Duodenal mucosa (tissue), 2 donors: ENCODE measurements at regions not wholly inside any gene's neighbourhood (a gene's known extent, or its start where the extent isn't known, plus 50 kb on each side); places are given as distances from the start of the nearest gene placed in this dataset.
"Not testable (repeated sequence)": the region's sequence is repeated elsewhere in the genome, so short reads cannot be mapped to it uniquely, and the experiment has no call there.

ENCODE experiments used
- H3K27ac ChIP-seq: one replicate; pipeline ENCODE4 v1.7.0; 2013; ENCODE audit warnings: low read depth, low read length
- H3K27me3 ChIP-seq, 2 donors: one replicate each; pipeline ENCODE4 v1.7.0; 2013; ENCODE audit warnings: low read length in 2 of 2, control low read depth in 1 of 2; ENCODE audit not compliant: insufficient read depth in 2 of 2, control insufficient read depth in 1 of 2
- H3K36me3 ChIP-seq, 2 donors: one replicate each; pipeline ENCODE4 v1.7.0; 2013; ENCODE audit warnings: low read length in 2 of 2, control low read depth in 1 of 2; ENCODE audit not compliant: insufficient read depth in 2 of 2, control insufficient read depth in 1 of 2
- H3K4me1 ChIP-seq, 2 donors: one replicate each; pipeline ENCODE4 v1.7.0; 2013; ENCODE audit warnings: low read length in 2 of 2, control low read depth in 1 of 2; ENCODE audit not compliant: insufficient read depth in 2 of 2, control insufficient read depth in 1 of 2
- H3K4me3 ChIP-seq, 2 donors: one replicate each; pipeline ENCODE4 v1.7.0; 2013; ENCODE audit warnings: low read length in 2 of 2, low read depth in 1 of 2
- H3K9ac ChIP-seq, 2 donors: one replicate each; pipeline ENCODE4 v1.7.0; 2013; ENCODE audit warnings: low read length in 2 of 2, low read depth in 1 of 2
- H3K9me3 ChIP-seq, 2 donors: one replicate each; pipeline ENCODE4 v1.7.0; 2013; ENCODE audit warnings: low read length in 2 of 2, control low read depth in 1 of 2; ENCODE audit not compliant: control insufficient read depth in 1 of 2

DNA sequence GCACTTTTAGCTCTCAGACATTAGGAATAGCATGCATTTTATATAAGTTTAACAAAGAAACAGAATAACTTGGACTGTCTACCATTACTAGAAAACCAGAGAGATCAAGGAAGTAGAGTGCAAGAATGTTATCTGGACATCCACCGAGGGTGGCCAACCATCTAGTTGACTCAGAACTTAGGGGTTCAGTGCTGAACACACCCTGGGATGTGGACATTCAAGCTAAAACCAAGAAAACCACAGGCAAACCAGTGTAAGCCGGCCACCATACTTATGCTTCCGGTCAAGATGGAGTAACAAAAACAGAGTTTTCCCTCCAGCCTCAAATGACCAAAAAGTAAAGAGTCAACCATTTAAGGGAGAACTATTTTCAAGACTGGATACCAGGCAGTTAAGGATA is 181.4 kb upstream of the MXRA5 start:
- Histone ChIP-seq H3K27ac (no peak overlapping the region), H3K36me3 (no peaks in the 10 kb centered on the region), H3K4me1 (no peaks in the 10 kb centered on the region), H3K9ac (no peak overlapping the region), H3K4me3 (no peak overlapping the region), H3K27me3 (no peaks in the 10 kb centered on the region), H3K9me3 (no peaks in the 10 kb centered on the region)

- Histone ChIP-seq H3K9me3 (no peaks in the 10 kb centered on the region), H3K36me3 (no peaks in the 10 kb centered on the region), H3K27me3 (no peaks in the 10 kb centered on the region), H3K9ac (no peak overlapping the region), H3K27ac (no peak overlapping the region), H3K4me1 (no peaks in the 10 kb centered on the region), H3K4me3 (no peak overlapping the region)
Observed at GRCh38 chrX:3527166-3527565, 180.7 kb upstream of the MXRA5 start.

DNA sequence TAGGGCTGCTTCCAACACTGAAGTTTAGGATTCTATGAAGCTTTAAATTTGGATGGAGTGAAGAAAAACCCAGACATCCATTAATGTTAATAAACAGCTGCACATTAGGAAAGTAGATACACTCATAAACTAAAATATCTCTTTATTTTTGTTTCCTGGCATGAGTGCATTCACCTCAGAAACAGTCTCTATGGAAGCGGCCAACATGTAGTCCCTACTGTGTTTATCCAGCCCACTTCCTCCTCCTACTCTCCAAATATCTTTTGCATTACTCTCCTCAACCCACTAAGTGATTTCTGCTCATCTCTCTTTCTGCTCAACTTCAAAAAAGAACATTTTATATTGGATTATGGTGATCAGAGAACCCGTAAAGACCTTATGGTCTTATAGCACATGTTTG is 180.3 kb upstream of the MXRA5 start:
- Histone ChIP-seq H3K4me1 (no peaks in the 10 kb centered on the region), H3K9ac (no peak overlapping the region), H3K9me3 (no peaks in the 10 kb centered on the region), H3K4me3 (no peak overlapping the region), H3K27me3 (no peaks in the 10 kb centered on the region), H3K36me3 (no peaks in the 10 kb centered on the region), H3K27ac (no peak overlapping the region)

GRCh38 chrX:3526071-3526470 is 179.6 kb upstream of the MXRA5 start:
- Histone ChIP-seq H3K4me3 (no peak overlapping the region), H3K36me3 (no peaks in the 10 kb centered on the region), H3K9me3 (no peaks in the 10 kb centered on the region), H3K4me1 (no peaks in the 10 kb centered on the region), H3K27me3 (no peaks in the 10 kb centered on the region), H3K27ac (no peak overlapping the region), H3K9ac (no peak overlapping the region)

DNA sequence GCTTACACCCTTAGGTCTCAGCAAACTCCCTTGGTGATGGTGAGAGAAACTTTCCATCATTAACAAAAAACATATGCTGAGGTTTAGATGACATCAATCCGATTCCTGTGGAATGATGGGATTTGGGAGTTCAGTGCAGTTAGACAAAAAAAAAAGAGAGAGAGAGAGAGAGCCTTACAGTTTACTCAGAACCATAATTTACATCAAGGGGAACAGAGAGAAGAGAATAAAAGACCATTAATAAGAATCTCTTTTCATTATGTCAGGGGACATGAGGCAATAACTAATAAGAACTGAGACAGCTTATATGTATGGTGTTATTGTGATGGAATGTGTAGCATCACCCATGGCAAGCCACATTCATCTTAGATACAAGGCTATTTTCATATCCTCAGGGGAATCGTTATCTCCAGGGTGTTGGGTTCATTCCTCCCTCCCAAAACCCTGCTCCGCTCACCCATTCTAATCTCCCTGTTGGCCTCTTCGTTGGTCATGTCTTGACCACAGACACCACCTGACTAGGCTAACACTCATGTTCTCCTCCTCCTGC is 175.7 kb upstream of the MXRA5 start:
- Histone ChIP-seq H3K9me3 (no peaks in the 10 kb centered on the region), H3K9ac (no peak overlapping the region), H3K27ac (no peak overlapping the region), H3K36me3 (no peaks in the 10 kb centered on the region), H3K4me1 (no peaks in the 10 kb centered on the region), H3K4me3 (no peak overlapping the region), H3K27me3 (no peaks in the 10 kb centered on the region)

DNA sequence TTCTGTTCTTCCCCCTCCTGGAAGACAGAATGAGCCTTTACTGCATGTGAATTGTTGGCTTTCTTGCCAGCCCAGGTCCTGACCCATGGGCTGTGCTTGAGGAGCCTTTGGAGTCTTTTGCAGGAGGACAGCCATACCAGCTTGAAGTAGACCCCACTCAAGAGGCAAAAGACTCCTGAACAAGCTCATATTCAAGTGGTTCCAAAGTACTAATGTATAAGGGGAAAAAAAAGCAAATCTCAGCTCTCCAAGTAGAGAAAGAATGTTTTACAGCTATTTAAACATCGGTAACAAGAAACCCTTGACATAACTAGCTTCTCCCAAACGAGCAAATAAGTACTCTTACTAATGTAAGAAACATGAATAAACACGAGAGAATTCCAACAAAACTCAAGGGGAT is 174.9 kb upstream of the MXRA5 start:
- Histone ChIP-seq H3K27me3 (no peaks in the 10 kb centered on the region), H3K4me1 (no peaks in the 10 kb centered on the region), H3K27ac (no peak overlapping the region), H3K9ac (no peak overlapping the region), H3K4me3 (no peak overlapping the region), H3K9me3 (no peaks in the 10 kb centered on the region), H3K36me3 (no peaks in the 10 kb centered on the region)

- H3K36me3 ChIP-seq: no peaks in the 10 kb centered on the region
- no peak overlapping the region for H3K9ac ChIP-seq
- H3K9me3 ChIP-seq: no peaks in the 10 kb centered on the region
- no peaks in the 10 kb centered on the region for H3K4me1 ChIP-seq
- no peaks in the 10 kb centered on the region for H3K27me3 ChIP-seq
- H3K27ac ChIP-seq: no peak overlapping the region
- no peak overlapping the region for H3K4me3 ChIP-seq
Observed at GRCh38 chrX:3520982-3521381, 174.5 kb upstream of the MXRA5 start.

GRCh38 chrX:3520458-3520857 is 174.0 kb upstream of the MXRA5 start:
- H3K27me3 ChIP-seq: no peaks in the 10 kb centered on the region
- no peak overlapping the region for H3K4me3 ChIP-seq

DNA sequence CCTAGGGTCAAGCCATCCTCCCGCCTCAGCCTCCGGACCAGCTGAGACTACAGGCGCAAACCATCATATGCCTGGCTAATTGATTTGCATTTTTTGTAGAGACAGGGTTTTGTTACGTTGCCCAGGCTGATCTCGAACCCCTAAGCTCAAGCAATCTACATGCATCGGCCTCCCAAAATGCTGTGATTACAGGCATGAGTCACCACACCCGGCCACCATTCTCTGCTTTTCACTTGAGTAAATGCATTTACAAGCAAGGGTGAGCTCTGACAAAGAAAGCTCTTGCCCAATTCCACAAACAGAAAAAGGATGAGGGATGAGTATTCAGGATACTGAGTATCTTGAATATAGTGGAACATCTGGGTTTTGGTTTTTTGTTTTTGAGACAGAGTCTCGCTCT is 172.9 kb upstream of the MXRA5 start:
- not testable (repeated sequence) for H3K27me3 ChIP-seq, H3K4me1 ChIP-seq, H3K9me3 ChIP-seq, H3K9ac ChIP-seq, H3K36me3 ChIP-seq, H3K4me3 ChIP-seq
- H3K27ac ChIP-seq: peak overlapping the region; percentile 32

More at GRCh38 chrX:3520458-3520857, 174.0 kb upstream of the MXRA5 start:
- Histone ChIP-seq H3K36me3 (no peaks in the 10 kb centered on the region), H3K9me3 (no peaks in the 10 kb centered on the region), H3K4me1 (no peaks in the 10 kb centered on the region), H3K27ac (no peak overlapping the region), H3K9ac (no peak overlapping the region)

DNA sequence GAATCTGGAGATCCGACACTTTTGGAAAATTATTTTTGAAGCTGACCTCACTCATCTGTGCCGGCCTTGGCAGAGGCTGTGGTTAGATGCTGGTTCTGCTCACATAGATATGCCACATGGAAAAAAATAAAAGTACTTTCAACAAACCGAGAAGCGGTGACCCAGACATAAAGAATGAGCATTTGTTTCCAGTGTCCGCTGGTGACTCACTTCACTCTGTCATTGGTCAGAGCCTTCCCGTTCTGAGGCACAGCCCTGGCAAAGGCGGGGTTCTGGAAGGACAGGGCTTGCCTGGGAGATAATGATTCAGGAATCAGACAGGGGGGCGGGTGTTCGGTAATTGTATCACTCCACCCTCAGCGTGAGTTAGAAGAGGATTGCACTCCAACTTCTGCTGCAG is 172.4 kb upstream of the MXRA5 start:
- Histone ChIP-seq H3K36me3 (no peaks in the 10 kb centered on the region), H3K9ac (no peak overlapping the region), H3K27ac (no peak overlapping the region), H3K27me3 (no peaks in the 10 kb centered on the region), H3K9me3 (no peaks in the 10 kb centered on the region), H3K4me3 (no peak overlapping the region), H3K4me1 (no peaks in the 10 kb centered on the region)

- Histone ChIP-seq H3K27ac (no peak overlapping the region), H3K4me1 (no peaks in the 10 kb centered on the region), H3K9me3 (no peaks in the 10 kb centered on the region), H3K27me3 (no peaks in the 10 kb centered on the region), H3K4me3 (no peak overlapping the region), H3K9ac (no peak overlapping the region), H3K36me3 (no peaks in the 10 kb centered on the region)
Observed at GRCh38 chrX:3516051-3516541, 169.6 kb upstream of the MXRA5 start.
